GM19240 (cell line): ENCODE measurements at regions not wholly inside any gene's neighbourhood (a gene's known extent, or its start where the extent isn't known, plus 50 kb on each side); places are given as distances from the start of the nearest gene placed in this dataset.

ENCODE experiments used
- DNase-seq: peaks from one replicate; pipeline ENCODE4 v3.0.0; 2011; ENCODE audit warnings: low spot score; ENCODE audit not compliant: insufficient read length

GRCh38 chr14:54090274-54090673 lies 133.6 kb upstream of the BMP4 start:
- DNase-seq: no peak

- DNase-seq: no peak
Observed at GRCh38 chr14:54094765-54095164, 138.1 kb upstream of the BMP4 start.

DNA sequence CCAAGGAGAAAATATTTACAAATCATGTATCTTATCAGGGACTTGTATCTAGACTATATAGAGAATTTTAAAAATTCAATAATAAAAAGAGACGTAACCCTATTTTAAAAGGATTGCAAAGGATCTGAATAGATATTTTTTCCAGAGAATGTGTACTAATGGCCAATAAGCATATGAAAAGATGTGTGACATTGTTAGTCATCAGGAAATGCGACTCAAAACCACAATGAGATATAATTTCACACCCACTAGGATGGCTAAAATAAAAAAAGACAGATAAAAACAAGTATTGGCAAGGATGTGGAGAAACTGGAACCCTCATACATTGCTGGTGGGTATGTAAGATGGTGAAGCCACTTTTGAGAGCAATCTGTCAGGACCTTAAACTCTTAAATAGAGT lies 141.9 kb upstream of the BMP4 start:
- no peak for DNase-seq

DNA sequence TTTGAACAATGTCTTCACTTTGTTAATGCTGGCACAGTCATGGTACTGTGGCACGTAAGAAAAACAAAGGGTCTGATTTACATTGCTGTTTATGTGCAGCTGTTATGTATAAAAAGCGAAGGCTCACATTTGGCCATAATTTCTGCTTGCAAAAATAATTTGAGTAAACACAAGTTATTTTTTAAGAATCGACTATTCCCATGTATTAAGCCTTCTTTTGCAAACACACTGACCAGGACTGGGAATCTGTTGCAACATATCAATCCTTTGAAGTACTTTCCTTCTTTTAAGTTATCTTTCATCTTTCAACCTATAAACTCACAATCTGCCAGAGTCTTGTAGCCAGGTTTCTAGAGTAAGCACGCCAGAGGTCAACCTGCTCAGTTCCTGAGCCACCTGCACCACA lies 145.4 kb upstream of the BMP4 start:
- DNase-seq: no peak

- no peak for DNase-seq
Observed at GRCh38 chr14:54102530-54102929, 145.9 kb upstream of the BMP4 start.

DNA sequence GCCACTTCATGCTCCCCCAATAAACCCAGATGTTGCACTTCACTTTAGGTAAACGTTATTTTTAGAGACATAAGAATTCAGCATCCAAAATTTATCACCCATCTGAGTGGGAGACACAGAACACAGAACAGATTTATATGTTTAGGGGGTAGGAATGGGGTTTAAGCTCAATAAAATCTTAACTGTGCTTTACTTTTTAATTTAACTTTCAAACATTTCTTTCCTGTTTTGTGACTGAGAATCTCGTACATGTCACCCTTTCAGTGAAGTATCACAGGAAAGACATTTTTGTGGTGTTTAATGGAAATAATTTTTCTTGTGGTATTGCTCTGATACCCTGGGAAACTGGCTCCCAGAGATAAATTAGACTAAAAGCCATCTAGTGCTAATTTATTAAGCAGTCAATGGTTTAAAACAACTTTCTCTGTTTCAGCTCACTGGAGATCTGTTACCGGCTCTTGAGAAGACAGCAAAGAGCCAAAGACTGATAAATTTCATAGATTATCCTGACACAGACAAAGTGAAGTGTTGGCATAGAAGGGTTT lies 148.0 kb upstream of the BMP4 start:
- DNase-seq: no peak

DNA sequence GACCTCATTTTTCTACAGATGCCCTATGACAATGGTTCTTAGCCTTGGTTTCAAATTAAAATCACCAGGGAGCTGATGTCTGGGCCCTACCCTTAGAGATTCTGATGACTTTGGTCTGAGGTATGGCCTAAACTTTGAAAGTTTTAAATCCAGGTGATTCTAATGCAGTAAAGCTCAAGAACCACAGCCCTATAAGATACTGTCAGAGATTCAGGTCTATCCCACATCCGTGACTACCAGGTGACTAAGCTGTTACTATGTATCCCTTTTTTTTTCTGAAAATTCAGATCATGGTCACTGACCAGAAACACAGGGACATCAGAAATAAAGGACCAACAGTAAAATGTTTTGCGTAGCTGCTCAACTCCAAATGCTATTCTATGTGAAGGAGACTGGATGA lies 148.8 kb upstream of the BMP4 start:
- DNase-seq: no peak

DNA sequence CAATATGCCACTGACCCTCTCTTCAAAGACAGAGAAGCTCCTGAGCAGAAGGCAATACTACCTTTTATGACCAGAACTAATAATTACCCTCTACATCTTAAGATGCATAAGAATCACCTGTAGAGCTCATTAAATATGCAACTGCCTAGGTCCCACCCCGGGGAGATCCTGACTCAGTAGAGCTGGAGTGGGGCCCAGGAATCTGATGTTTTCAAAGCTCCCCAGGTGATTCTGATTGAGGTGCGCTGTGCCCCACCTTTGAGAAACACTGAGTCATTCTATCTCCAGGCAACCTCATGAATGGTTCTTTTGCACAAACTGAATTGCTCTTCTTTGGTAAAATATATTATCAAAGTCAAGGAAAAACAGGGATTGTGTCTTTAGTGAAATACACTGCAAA lies 149.3 kb upstream of the BMP4 start:
- DNase-seq: no peak

GRCh38 chr14:54106661-54107377 lies 150.2 kb upstream of the BMP4 start:
- DNase-seq: no peak

DNA sequence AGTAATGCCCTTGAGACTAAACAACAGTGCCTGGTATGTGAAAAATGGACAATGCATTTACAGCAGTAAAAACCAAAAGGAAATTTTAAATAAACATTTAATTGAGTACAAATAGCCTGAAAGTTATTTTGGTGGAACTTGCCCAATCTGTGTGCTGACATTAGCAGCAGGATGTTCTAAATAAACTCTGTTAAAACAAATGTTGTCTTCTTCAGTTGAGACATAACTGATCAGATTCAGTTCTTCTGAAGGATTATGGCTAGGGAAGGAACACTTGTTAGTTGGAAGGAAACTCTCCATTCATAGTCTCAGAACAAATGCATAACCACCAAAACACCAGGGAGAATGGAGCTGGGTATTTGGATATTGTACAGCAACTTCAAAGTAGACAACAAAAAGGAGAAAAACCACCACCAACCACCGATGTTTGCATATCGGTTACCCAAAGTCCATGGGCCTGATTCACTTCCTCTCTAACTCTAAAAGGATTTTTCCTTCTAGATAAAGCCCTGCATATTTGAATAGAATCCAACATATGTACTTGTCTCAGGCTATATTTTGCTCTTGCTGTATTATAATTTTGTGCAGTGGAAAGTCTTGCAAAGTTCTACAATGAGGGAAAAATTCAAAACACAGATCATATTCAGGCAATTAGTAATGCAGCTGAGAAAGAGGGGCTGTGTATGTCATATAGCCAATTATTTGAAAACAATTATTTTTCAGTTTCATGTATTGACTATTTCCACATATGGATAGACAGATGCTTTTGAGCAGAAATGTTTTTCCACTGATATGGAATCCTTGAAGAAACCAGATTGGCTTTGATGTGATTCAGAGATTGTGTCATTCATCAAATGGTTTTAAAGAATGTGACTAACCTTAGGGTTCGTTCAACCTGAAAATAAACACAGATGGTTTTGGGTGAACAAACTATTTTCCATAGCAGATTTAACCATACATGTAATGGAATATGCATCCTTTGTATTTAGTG lies 152.2 kb upstream of the BMP4 start:
- DNase-seq: no peak

DNA sequence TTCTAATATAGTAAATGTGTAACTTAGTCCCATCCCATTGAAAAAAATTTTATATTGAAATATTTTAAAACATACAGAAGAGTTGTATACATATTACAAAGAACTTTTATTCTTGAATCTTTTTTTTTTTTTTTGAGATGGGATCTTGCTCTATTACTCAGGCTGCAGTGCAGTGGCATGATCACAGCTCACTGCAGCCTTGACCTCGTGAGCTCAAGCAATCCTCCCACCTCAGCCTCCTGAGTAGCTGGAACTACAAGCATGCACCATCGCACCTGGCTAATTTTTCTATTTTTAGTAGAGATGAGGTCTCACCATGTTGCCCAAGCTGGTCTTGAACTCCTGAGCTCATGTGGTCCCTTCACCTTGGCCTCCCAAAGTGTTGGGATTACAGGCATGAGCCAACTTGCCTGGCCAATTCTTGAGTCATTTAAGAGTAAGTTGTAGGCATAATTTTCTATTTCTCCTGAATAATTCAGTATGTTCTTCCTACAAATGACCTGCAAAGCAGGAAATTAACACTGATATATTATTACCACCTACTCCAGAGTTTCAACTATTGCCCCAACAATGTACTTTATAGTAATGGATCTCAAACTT lies 153.0 kb upstream of the BMP4 start:
- DNase-seq: no peak

- DNase-seq: no peak
Observed at GRCh38 chr14:54114941-54115340, 158.3 kb upstream of the BMP4 start.

- DNase-seq: no peak
Observed at GRCh38 chr14:54116198-54116885, 159.7 kb upstream of the BMP4 start.

GRCh38 chr14:54116972-54117371 lies 160.3 kb upstream of the BMP4 start:
- DNase-seq: no peak

DNA sequence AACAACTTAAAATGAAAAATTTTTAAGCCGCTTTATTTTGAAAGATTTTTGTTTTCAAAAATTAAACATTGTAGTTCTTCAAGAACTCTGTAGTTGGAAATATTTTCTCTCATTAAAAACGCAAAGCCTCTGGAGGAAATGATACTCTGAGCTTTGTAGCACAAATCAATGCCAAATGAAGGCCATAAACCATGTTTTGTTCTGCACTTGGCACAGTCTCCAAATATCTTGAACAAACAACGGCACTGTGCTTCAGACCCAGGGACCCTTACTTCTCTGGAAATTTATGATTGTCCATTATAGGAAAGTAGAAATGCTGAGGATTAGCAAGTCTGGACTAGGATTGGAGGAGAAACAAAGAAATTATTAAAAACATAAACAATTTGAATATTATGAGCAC lies 160.8 kb upstream of the BMP4 start:
- no peak for DNase-seq

DNA sequence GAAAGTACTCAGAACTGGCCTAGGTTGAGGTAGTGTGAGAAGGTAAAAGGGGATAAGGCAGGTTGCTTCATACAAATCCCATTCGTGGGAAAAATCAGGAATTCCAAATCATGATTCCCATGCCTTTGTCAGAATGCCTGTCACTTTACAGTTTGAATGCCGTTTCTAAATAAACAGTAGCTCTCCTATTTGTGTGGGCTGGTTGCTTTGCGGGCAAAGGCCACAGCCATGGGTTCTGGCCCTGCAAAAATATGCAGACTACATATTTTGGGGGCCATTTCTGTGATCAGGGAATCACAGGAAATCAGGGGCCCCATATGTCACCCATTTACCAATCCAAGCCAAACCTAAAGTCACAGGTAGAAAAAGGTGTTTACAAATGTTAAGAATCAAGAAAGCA lies 161.3 kb upstream of the BMP4 start:
- DNase-seq: no peak

GRCh38 chr14:54120260-54120659 lies 163.6 kb upstream of the BMP4 start:
- no peak for DNase-seq

GRCh38 chr14:54121466-54122027 lies 164.9 kb upstream of the BMP4 start:
- DNase-seq: no peak

DNA sequence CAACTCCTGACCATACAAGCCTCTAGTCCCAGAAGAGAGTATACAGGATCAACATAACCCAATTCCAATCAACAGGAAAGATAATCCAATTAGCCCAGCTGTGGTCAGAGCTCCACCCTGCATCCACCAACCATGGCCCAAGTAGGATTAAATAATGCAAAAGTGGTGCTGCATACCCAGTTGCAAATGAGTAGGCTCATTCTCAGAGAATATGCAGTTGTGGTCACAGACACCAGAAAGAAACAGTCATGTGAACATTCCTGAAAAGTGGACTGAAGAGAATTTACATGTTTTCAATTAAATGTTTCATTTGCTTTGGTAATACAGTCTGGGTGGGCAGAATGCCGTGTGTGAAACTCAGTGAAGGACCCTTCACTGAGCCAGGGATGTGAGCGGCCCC lies 167.2 kb upstream of the BMP4 start:
- DNase-seq: no peak

GRCh38 chr14:54125109-54125508 lies 168.5 kb upstream of the BMP4 start:
- no peak for DNase-seq

- DNase-seq: no peak
Observed at GRCh38 chr14:54126947-54127346, 170.3 kb upstream of the BMP4 start.
